LNCAP (cell line): ENCODE measurements at regions not wholly inside any gene's neighbourhood (a gene's known extent, or its start where the extent isn't known, plus 50 kb on each side); places are given as distances from the start of the nearest gene placed in this dataset.

ENCODE experiments used
- CTCF ChIP-seq: fragments of 450-650 bp; IDR thresholded peaks from 2 replicates; pipeline ENCODE4 v1.5.1; 2017; ENCODE audit warnings: mild to moderate bottlenecking

- no peak for TF ChIP-seq CTCF
Observed at GRCh38 chr9:13677801-13678200, 398.3 kb upstream of the MPDZ start.

- TF ChIP-seq CTCF = no peak
Observed at GRCh38 chr9:13675638-13676000, 396.1 kb upstream of the MPDZ start.

- TF ChIP-seq CTCF = no peak
Observed at GRCh38 chr9:13674926-13675637, 395.6 kb upstream of the MPDZ start.

- no peak for TF ChIP-seq CTCF
Observed at GRCh38 chr9:13673348-13673747, 393.9 kb upstream of the MPDZ start.

GRCh38 chr9:13665418-13666066, 386.1 kb upstream of the MPDZ start:
- no peak for TF ChIP-seq CTCF

- TF ChIP-seq CTCF = no peak
Observed at GRCh38 chr9:13661014-13661413, 381.5 kb upstream of the MPDZ start.

- TF ChIP-seq CTCF = no peak
Observed at GRCh38 chr9:13651969-13652663, 372.6 kb upstream of the MPDZ start.
